GM23248 (cell line): ENCODE measurements at regions not wholly inside any gene's neighbourhood (a gene's known extent, or its start where the extent isn't known, plus 50 kb on each side); places are given as distances from the start of the nearest gene placed in this dataset.

ENCODE experiments used
- DNase-seq: peaks from one replicate; pipeline ENCODE4 v3.0.0-alpha.2; 2015
- H2AFZ ChIP-seq: fragments of 200-600 bp; sonication (generic); 2 replicates; pipeline ENCODE4 v1.6.1; 2016; ENCODE audit warnings: antibody characterized with exemption
- H3F3A ChIP-seq: fragments of 200-600 bp; sonication (generic); 2 replicates; pipeline ENCODE4 v1.6.1; 2016; ENCODE audit warnings: mild to moderate bottlenecking, antibody characterized with exemption, mixed run types; ENCODE audit not compliant: insufficient read depth
- H3K27ac ChIP-seq: fragments of 200-600 bp; sonication (generic); 2 replicates; pipeline ENCODE4 v1.5.1; 2016; ENCODE audit warnings: mild to moderate bottlenecking
- H3K27me3 ChIP-seq: fragments of 200-600 bp; sonication (generic); replicated peaks from 2 replicates; pipeline ENCODE4 v1.6.1; 2016; ENCODE audit warnings: mild to moderate bottlenecking; ENCODE audit not compliant: insufficient read depth
- H3K36me3 ChIP-seq: fragments of 200-600 bp; sonication (generic); 2 replicates; pipeline ENCODE4 v1.6.1; 2016; ENCODE audit warnings: low read depth, mild to moderate bottlenecking
- H3K4me1 ChIP-seq: fragments of 200-600 bp; sonication (generic); 2 replicates; pipeline ENCODE4 v1.6.1; 2016; ENCODE audit warnings: mild to moderate bottlenecking; ENCODE audit not compliant: insufficient read depth
- H3K4me2 ChIP-seq: fragments of 200-600 bp; sonication (generic); one replicate; pipeline ENCODE4 v1.6.1; 2016; ENCODE audit warnings: mild to moderate bottlenecking; ENCODE audit not compliant: unreplicated experiment
- H3K4me3 ChIP-seq: fragments of 200-600 bp; sonication (generic); 2 replicates; pipeline ENCODE4 v1.5.1; 2016; ENCODE audit warnings: mild to moderate bottlenecking
- H3K79me2 ChIP-seq: fragments of 200-600 bp; sonication (generic); 2 replicates; pipeline ENCODE4 v1.6.1; 2016; ENCODE audit warnings: mild to moderate bottlenecking; ENCODE audit not compliant: insufficient read depth
- H3K9ac ChIP-seq: fragments of 200-600 bp; sonication (generic); 2 replicates; pipeline ENCODE4 v1.6.1; 2016; ENCODE audit warnings: mild to moderate bottlenecking
- H3K9me2 ChIP-seq: fragments of 200-600 bp; sonication (generic); 2 replicates; pipeline ENCODE4 v1.6.1; 2016; ENCODE audit warnings: mixed run types, mild to moderate bottlenecking, moderate library complexity; ENCODE audit not compliant: insufficient read depth
- H3K9me3 ChIP-seq: fragments of 200-600 bp; sonication (generic); one replicate; pipeline ENCODE4 v1.6.1; 2017; ENCODE audit warnings: low read depth
- H4K20me1 ChIP-seq: fragments of 200-600 bp; sonication (generic); 2 replicates; pipeline ENCODE4 v1.6.0; 2016; ENCODE audit not compliant: insufficient read depth
- EZH2 ChIP-seq: fragments of 200-600 bp; sonication (generic); IDR thresholded peaks from 2 replicates; pipeline ENCODE4 v1.6.1; 2018; ENCODE audit warnings: antibody characterized with exemption, mild to moderate bottlenecking; ENCODE audit not compliant: insufficient read depth, poor library complexity, severe bottlenecking
- EZH2phosphoT487 ChIP-seq: fragments of 200-600 bp; sonication (generic); IDR thresholded peaks from 2 replicates; pipeline ENCODE4 v1.6.1; 2018; ENCODE audit warnings: antibody characterized with exemption, moderate library complexity, mild to moderate bottlenecking, low read depth; ENCODE audit not compliant: insufficient read depth
- WGBS, 2 experiments: methylation state at CpG; one replicate each; pipeline ENCODE4 v1.1.6; 2015 to 2017; ENCODE audit warnings: low lambda C conversion rate in 2 of 2, low coverage in 1 of 2; ENCODE audit errors: missing lambda C conversion rate in 2 of 2; 5-methylcytosine and 5-hydroxymethylcytosine counted together
- in situ Hi-C: fragments of 300-500 bp; cut with MboI; formaldehyde crosslinking; loops from 2 replicates; pipeline ENCODE4 v1.15.0; 2020

- peaks cover 16% of the 10 kb centered on the region for H3F3A ChIP-seq
- H3K4me1 ChIP-seq: peaks cover 18% of the 10 kb centered on the region
- TF ChIP-seq EZH2: no peak
- TF ChIP-seq EZH2phosphoT487: no peak
- peak; percentile 78 for DNase-seq
- H2AFZ ChIP-seq: no peak overlapping the region
- no peaks in the 10 kb centered on the region for H3K9me2 ChIP-seq
- in situ Hi-C loops: no loop called here
- no peak overlapping the region for H3K9ac ChIP-seq
- 60 to 61% methylated on average over 9 of the region's 9 CpGs for WGBS, 2 experiments
- no peaks in the 10 kb centered on the region for H3K9me3 ChIP-seq
- H3K27me3 ChIP-seq: no peaks in the 10 kb centered on the region
- no peak overlapping the region for H3K4me3 ChIP-seq
- H3K4me2 ChIP-seq: peak overlapping the region; percentile 12
- no peaks in the 10 kb centered on the region for H4K20me1 ChIP-seq
- H3K27ac ChIP-seq: peak overlapping the region; percentile 60
- H3K36me3 ChIP-seq: no peaks in the 10 kb centered on the region
- H3K79me2 ChIP-seq: no peaks in the 10 kb centered on the region
Measured at GRCh38 chr10:33066558-33067236, 108.7 kb upstream of the ITGB1 start.

- no peaks in the 10 kb centered on the region for H3K27me3 ChIP-seq
- peaks cover 16% of the 10 kb centered on the region for H3F3A ChIP-seq
- peaks cover 18% of the 10 kb centered on the region for H3K4me1 ChIP-seq
- no peak for DNase-seq
- no peaks in the 10 kb centered on the region for H3K36me3 ChIP-seq
- H3K9me3 ChIP-seq: no peaks in the 10 kb centered on the region
- TF ChIP-seq EZH2: no peak
- TF ChIP-seq EZH2phosphoT487: no peak
- in situ Hi-C loops: no loop called here
- no peaks in the 10 kb centered on the region for H4K20me1 ChIP-seq
- H3K27ac ChIP-seq: no peak overlapping the region
- no peak overlapping the region for H3K4me2 ChIP-seq
- no peak overlapping the region for H2AFZ ChIP-seq
- WGBS, 2 experiments: 100% methylated on average over 1 of the region's 1 CpG
- H3K9me2 ChIP-seq: no peaks in the 10 kb centered on the region
- H3K79me2 ChIP-seq: no peaks in the 10 kb centered on the region
- H3K4me3 ChIP-seq: no peak overlapping the region
- no peak overlapping the region for H3K9ac ChIP-seq
Measured at GRCh38 chr10:33065111-33065510, 107.1 kb upstream of the ITGB1 start.

GRCh38 chr10:33064706-33065105, 106.7 kb upstream of the ITGB1 start:
- peaks cover 16% of the 10 kb centered on the region for H3F3A ChIP-seq
- no peaks in the 10 kb centered on the region for H3K36me3 ChIP-seq
- peaks cover 18% of the 10 kb centered on the region for H3K4me1 ChIP-seq
- H2AFZ ChIP-seq: no peak overlapping the region
- no peaks in the 10 kb centered on the region for H3K27me3 ChIP-seq
- in situ Hi-C loops: no loop called here
- no peaks in the 10 kb centered on the region for H3K79me2 ChIP-seq
- no peak overlapping the region for H3K9ac ChIP-seq
- H3K27ac ChIP-seq: no peak overlapping the region
- TF ChIP-seq EZH2 (no peak), EZH2phosphoT487 (no peak)
- no peaks in the 10 kb centered on the region for H4K20me1 ChIP-seq
- DNase-seq: no peak
- H3K9me2 ChIP-seq: no peaks in the 10 kb centered on the region
- no peak overlapping the region for H3K4me2 ChIP-seq
- no peaks in the 10 kb centered on the region for H3K9me3 ChIP-seq
- H3K4me3 ChIP-seq: no peak overlapping the region
- WGBS, 2 experiments: 41 to 50% methylated on average over 1 of the region's 1 CpG

GRCh38 chr10:33057620-33058019, 99.6 kb upstream of the ITGB1 start:
- Histone ChIP-seq H3K9ac (no peak overlapping the region), H3F3A (peaks cover 13% of the 10 kb centered on the region), H3K4me1 (peaks cover 15% of the 10 kb centered on the region), H3K9me2 (no peaks in the 10 kb centered on the region), H3K27me3 (no peaks in the 10 kb centered on the region), H3K79me2 (no peaks in the 10 kb centered on the region), H2AFZ (no peak overlapping the region), H3K4me3 (no peak overlapping the region), H3K27ac (no peak overlapping the region), H4K20me1 (no peaks in the 10 kb centered on the region), H3K9me3 (no peaks in the 10 kb centered on the region), H3K4me2 (no peak overlapping the region), H3K36me3 (no peaks in the 10 kb centered on the region)
- DNase-seq: no peak
- TF ChIP-seq EZH2: no peak
- no peak for TF ChIP-seq EZH2phosphoT487
- WGBS, 2 experiments: 89 to 91% methylated on average over 12 of the region's 12 CpGs
- in situ Hi-C loops: no loop called here
